Tibial artery (tissue), 4 donors: ENCODE measurements at regions not wholly inside any gene's neighbourhood (a gene's known extent, or its start where the extent isn't known, plus 50 kb on each side); places are given as distances from the start of the nearest gene placed in this dataset.

Experiments
- DNase-seq, 2 donors: peaks; one replicate each; pipeline ENCODE4 v3.0.0-alpha.2; 2019
- H3K27ac ChIP-seq, 2 donors: fragments of 200-600 bp; sonication (generic) in 1 of 2; 1 replicate in 1 of 2; 2 replicates in 1 of 2; pipeline ENCODE4 v1.5.1; 2018 to 2019; ENCODE audit warnings: mild to moderate bottlenecking in 1 of 2
- H3K27me3 ChIP-seq, 2 donors: fragments of 200-600 bp; sonication (generic) in 1 of 2; one replicate each; pipeline versions ENCODE4 v1.5.1 to v1.6.0; 2016 to 2019
- H3K36me3 ChIP-seq, 3 donors: fragments of 200-600 bp; sonication (generic) in 2 of 3; one replicate each; pipeline ENCODE4 v1.5.1; 2016 to 2019; ENCODE audit warnings: mild to moderate bottlenecking in 2 of 3
- H3K4me1 ChIP-seq, 4 donors: fragments of 200-600 bp; sonication (generic) in 2 of 4; 1 replicate in 3 of 4; 2 replicates in 1 of 4; pipeline ENCODE4 v1.5.1; 2016 to 2019
- H3K4me3 ChIP-seq, 2 donors: fragments of 200-600 bp; sonication (generic) in 1 of 2; 1 replicate in 1 of 2; 2 replicates in 1 of 2; pipeline ENCODE4 v1.5.1; 2018 to 2019; ENCODE audit warnings: mild to moderate bottlenecking in 2 of 2
- H3K9me3 ChIP-seq, 3 donors: fragments of 200-600 bp; sonication (generic) in 1 of 3; one replicate each; pipeline ENCODE4 v1.5.1; 2016 to 2019
- intact Hi-C: fragments of 100-400 bp; cut with DNase I; formaldehyde crosslinking; loops from one replicate; pipeline ENCODE4 v1.15.0; 2023; ENCODE audit warnings: low total_unique reads
- TF ChIP-seq, protein P1 (sequence below), 2 experiments: fragments of 200-600 bp in 1 of 2; fragments of 450-650 bp in 1 of 2; IDR thresholded peaks; one replicate each; pipeline ENCODE4 v1.5.1; 2017 to 2019; ENCODE audit warnings: antibody characterized with exemption in 2 of 2, mild to moderate bottlenecking in 1 of 2, moderate library complexity in 1 of 2

DNA sequence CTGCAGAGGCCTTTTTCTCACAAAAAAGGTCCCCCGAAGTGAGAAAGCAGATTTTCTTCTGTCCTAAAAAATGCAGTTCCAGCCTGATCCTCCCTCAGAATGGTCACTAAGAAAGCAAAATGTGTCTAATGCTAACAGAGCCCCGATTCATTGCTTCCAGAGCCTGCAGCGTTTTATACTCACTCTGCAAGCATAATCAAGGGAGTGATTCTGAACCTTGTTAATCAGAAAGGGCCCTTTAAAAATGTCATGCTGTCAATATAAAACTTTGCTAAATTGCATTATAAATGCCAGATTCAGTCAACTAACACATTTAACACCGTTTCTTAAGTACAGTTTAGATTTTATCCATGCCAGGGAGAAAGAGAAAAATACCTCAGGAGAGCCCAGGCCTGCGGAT lies 202.8 kb downstream of the CD83 start:
- H3K27ac ChIP-seq = no peak overlapping the region
- DNase-seq = no peak
- no peaks in the 10 kb centered on the region for H3K9me3 ChIP-seq
- H3K27me3 ChIP-seq = no peaks in the 10 kb centered on the region
- TF ChIP-seq, protein P1, sequence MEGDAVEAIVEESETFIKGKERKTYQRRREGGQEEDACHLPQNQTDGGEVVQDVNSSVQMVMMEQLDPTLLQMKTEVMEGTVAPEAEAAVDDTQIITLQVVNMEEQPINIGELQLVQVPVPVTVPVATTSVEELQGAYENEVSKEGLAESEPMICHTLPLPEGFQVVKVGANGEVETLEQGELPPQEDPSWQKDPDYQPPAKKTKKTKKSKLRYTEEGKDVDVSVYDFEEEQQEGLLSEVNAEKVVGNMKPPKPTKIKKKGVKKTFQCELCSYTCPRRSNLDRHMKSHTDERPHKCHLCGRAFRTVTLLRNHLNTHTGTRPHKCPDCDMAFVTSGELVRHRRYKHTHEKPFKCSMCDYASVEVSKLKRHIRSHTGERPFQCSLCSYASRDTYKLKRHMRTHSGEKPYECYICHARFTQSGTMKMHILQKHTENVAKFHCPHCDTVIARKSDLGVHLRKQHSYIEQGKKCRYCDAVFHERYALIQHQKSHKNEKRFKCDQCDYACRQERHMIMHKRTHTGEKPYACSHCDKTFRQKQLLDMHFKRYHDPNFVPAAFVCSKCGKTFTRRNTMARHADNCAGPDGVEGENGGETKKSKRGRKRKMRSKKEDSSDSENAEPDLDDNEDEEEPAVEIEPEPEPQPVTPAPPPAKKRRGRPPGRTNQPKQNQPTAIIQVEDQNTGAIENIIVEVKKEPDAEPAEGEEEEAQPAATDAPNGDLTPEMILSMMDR (IDR thresholded peaks at IDR 0.05) = no peak
- H3K4me1 ChIP-seq = peaks cover 0 to 10% (median 6%) of the 10 kb centered on the region in 4 donors
- H3K4me3 ChIP-seq = no peak overlapping the region
- intact Hi-C loops = no loop called here
- H3K36me3 ChIP-seq = no peaks in the 10 kb centered on the region

DNA sequence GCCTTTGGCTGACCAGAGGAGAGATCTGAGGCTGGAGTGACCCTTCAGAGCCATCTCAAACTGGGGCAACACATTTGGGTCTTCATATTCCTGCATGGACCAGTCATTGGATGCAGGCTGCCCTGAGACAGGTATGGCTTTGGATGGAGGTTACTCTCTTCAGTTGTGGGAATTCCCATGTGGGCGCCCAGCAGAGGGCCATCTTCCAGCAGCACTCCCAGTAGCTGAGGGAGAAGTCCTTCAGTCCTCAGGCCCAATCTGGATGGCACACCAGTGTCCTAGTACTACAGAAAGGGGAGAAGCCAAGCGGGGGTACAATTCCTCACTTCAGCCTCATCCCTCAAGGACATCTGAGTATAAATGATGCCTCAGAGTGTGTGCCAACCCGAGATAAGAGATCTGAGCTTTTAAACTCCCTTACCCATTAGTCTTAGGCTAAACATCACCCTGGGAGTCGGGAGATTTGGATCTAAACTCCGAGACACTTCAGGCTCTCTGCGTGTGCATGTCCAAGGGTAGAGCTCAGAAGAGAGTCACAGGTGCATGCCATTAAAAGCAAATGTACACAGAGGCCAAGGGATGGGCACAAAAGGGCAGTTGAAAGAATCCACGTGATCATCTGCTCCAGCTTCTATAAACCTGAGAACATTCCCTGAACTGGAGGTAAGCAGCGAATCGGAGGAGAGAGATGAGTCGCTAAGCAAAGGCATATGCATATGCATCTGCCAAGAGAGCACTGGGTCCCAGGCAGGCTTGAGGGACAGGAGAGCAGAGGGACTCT lies 204.6 kb downstream of the CD83 start:
- TF ChIP-seq, protein P1 (IDR thresholded peaks at IDR 0.05) = no peak
- peaks cover 0 to under 1% (median 0%) of the 10 kb centered on the region in 4 donors for H3K4me1 ChIP-seq
- no peak overlapping the region for H3K4me3 ChIP-seq
- H3K9me3 ChIP-seq = no peaks in the 10 kb centered on the region
- intact Hi-C loops = no loop called here
- H3K27ac ChIP-seq = no peak overlapping the region
- H3K36me3 ChIP-seq = no peaks in the 10 kb centered on the region
- no peak for DNase-seq
- no peaks in the 10 kb centered on the region for H3K27me3 ChIP-seq

DNA sequence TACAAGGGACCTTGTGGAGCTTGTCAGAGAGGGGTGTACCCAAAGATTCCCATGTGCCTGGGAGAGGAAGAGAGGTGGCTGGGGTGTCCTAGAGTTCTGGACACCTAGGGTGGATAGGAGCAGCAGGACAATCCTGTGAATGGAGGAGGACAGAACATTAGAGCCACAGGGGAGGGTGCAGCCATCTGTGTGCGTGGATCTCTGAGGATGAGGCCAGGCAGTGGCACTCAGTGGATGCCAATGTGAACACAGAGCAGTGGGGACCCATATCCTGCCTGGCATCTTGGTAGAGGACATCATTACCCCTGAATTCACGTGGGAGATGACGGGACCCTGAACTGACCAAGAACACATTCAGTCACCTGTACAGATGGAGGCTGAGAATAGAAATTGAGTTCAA lies 205.3 kb downstream of the CD83 start:
- intact Hi-C loops = no loop called here
- no peak overlapping the region for H3K27ac ChIP-seq
- no peak for DNase-seq
- no peaks in the 10 kb centered on the region for H3K9me3 ChIP-seq
- no peaks in the 10 kb centered on the region for H3K4me1 ChIP-seq
- no peaks in the 10 kb centered on the region for H3K36me3 ChIP-seq
- H3K27me3 ChIP-seq = no peaks in the 10 kb centered on the region
- TF ChIP-seq, protein P1 (IDR thresholded peaks at IDR 0.05) = no peak
- H3K4me3 ChIP-seq = no peak overlapping the region

DNA sequence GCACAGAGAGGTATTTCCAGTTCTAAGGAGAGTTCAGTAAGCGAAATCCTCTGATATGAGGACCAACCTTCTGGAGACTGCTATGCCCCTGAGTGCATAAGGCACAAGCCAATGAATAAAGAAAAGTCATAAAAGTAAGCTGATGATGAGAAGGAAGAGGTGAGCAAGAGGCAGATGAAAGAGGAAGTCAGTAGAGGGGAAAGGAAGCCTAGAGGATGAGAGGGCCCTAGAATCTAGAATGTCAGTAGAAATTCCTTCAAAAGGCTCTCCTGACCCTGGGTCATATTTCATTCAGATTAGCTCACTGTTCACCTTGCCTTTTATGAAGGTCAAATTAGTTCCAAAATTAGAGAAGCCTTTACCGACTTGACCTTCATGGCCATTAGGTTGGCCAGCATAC lies 209.2 kb downstream of the CD83 start:
- Histone ChIP-seq H3K4me1 (no peaks in the 10 kb centered on the region), H3K4me3 (no peak overlapping the region), H3K27me3 (no peaks in the 10 kb centered on the region), H3K27ac (no peak overlapping the region), H3K9me3 (no peaks in the 10 kb centered on the region), H3K36me3 (no peaks in the 10 kb centered on the region)
- DNase-seq = no peak
- TF ChIP-seq, protein P1 (IDR thresholded peaks at IDR 0.05) = no peak
- intact Hi-C loops = no loop called here

DNA sequence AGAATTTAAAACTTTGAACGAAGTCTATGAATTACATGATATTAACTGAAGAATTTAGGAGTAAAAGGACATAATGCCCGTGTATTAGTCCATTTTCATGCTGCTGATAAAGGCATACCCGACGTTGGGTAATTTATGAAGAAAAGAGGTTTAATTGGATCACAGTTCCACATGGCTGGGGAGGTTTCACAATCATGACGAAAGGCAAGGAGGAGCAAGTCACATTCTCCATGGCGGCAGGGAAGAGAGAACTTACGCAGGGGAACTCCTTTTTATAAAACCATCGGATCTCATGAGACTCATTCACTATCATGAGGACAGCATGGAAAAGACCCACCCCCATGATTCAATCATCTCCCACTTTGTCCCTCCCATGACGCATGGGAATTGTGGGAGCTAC lies 210.6 kb downstream of the CD83 start:
- TF ChIP-seq, protein P1 (IDR thresholded peaks at IDR 0.05) = no peak
- Histone ChIP-seq H3K27ac (no peak overlapping the region), H3K36me3 (no peaks in the 10 kb centered on the region), H3K4me1 (no peaks in the 10 kb centered on the region), H3K27me3 (no peaks in the 10 kb centered on the region), H3K9me3 (no peaks in the 10 kb centered on the region), H3K4me3 (no peak overlapping the region)
- DNase-seq = no peak
- intact Hi-C loops = no loop called here
